Nephron progenitor cell (in vitro differentiated cells): ENCODE measurements at regions not wholly inside any gene's neighbourhood (a gene's known extent, or its start where the extent isn't known, plus 50 kb on each side); places are given as distances from the start of the nearest gene placed in this dataset.

Experiments used
- DNase-seq: peaks from one replicate; pipeline ENCODE4 v3.0.0; 2021
- H3K27ac Mint-ChIP-seq: 2 replicates; pipeline ENCODE4 v1.8.0; 2021; ENCODE audit warnings: mild to moderate bottlenecking, moderate library complexity, mixed read lengths
- H3K27me3 Mint-ChIP-seq: 2 replicates; pipeline ENCODE4 v1.8.0; 2021; ENCODE audit warnings: mild to moderate bottlenecking, low read depth, mixed read lengths; ENCODE audit not compliant: poor library complexity
- H3K36me3 Mint-ChIP-seq: 2 replicates; pipeline ENCODE4 v1.8.0; 2021; ENCODE audit warnings: low read depth, mixed read lengths
- H3K4me1 Mint-ChIP-seq: 2 replicates; pipeline ENCODE4 v1.8.0; 2021; ENCODE audit warnings: mixed read lengths
- H3K4me3 Mint-ChIP-seq: 2 replicates; pipeline ENCODE4 v1.8.0; 2021; ENCODE audit warnings: mild to moderate bottlenecking, moderate library complexity, mixed read lengths
- H3K9me3 Mint-ChIP-seq: 2 replicates; pipeline ENCODE4 v1.8.0; 2021; ENCODE audit warnings: mild to moderate bottlenecking, moderate library complexity, mixed read lengths
- CTCF ChIP-seq: fragments of 200-600 bp; sonication (generic); IDR thresholded peaks from 2 replicates; pipeline ENCODE4 v1.5.0; 2021; ENCODE audit warnings: antibody characterized with exemption

- Mint-ChIP-seq H3K27me3 (peaks cover 4% of the 10 kb centered on the region), H3K4me1 (peaks cover 5% of the 10 kb centered on the region), H3K9me3 (peaks cover 27% of the 10 kb centered on the region), H3K4me3 (no peak overlapping the region), H3K27ac (no peak overlapping the region), H3K36me3 (no peaks in the 10 kb centered on the region)
- no peak for DNase-seq
- no peak for TF ChIP-seq CTCF
Measured at GRCh38 chr22:47780281-47780875, 1017.9 kb downstream of the TBC1D22A start.

GRCh38 chr22:47779474-47779873 is 1017.0 kb downstream of the TBC1D22A start:
- no peak for TF ChIP-seq CTCF
- Mint-ChIP-seq H3K9me3 (peaks cover 25% of the 10 kb centered on the region), H3K36me3 (no peaks in the 10 kb centered on the region), H3K4me1 (peaks cover 5% of the 10 kb centered on the region), H3K27me3 (peaks cover 4% of the 10 kb centered on the region), H3K27ac (no peak overlapping the region), H3K4me3 (no peak overlapping the region)
- DNase-seq = no peak

GRCh38 chr22:47778160-47778658 is 1015.8 kb downstream of the TBC1D22A start:
- DNase-seq = no peak
- TF ChIP-seq CTCF = no peak
- Mint-ChIP-seq H3K9me3 (peaks cover 16% of the 10 kb centered on the region), H3K4me1 (peaks cover 5% of the 10 kb centered on the region), H3K36me3 (no peaks in the 10 kb centered on the region), H3K27me3 (peaks cover 7% of the 10 kb centered on the region), H3K4me3 (no peak overlapping the region), H3K27ac (no peak overlapping the region)

GRCh38 chr22:47777426-47777825 is 1015.0 kb downstream of the TBC1D22A start:
- peaks cover 5% of the 10 kb centered on the region for H3K4me1 Mint-ChIP-seq
- no peak for DNase-seq
- H3K36me3 Mint-ChIP-seq = no peaks in the 10 kb centered on the region
- H3K9me3 Mint-ChIP-seq = peaks cover 13% of the 10 kb centered on the region
- H3K27ac Mint-ChIP-seq = no peak overlapping the region
- H3K4me3 Mint-ChIP-seq = no peak overlapping the region
- no peak for TF ChIP-seq CTCF
- H3K27me3 Mint-ChIP-seq = peaks cover 6% of the 10 kb centered on the region

- peaks cover 4% of the 10 kb centered on the region for H3K27me3 Mint-ChIP-seq
- DNase-seq = no peak
Measured at GRCh38 chr22:47776329-47776728, 1013.9 kb downstream of the TBC1D22A start.

More at GRCh38 chr22:47776329-47776728, 1013.9 kb downstream of the TBC1D22A start:
- Mint-ChIP-seq H3K27ac (no peak overlapping the region), H3K4me1 (peaks cover 5% of the 10 kb centered on the region), H3K9me3 (peaks cover 5% of the 10 kb centered on the region), H3K4me3 (no peak overlapping the region), H3K36me3 (no peaks in the 10 kb centered on the region)
- no peak for TF ChIP-seq CTCF
